ENCODE measurements at regions not wholly inside any gene's neighbourhood (a gene's known extent, or its start where the extent isn't known, plus 50 kb on each side); places are given as distances from the start of the nearest gene placed in this dataset.

DNA sequence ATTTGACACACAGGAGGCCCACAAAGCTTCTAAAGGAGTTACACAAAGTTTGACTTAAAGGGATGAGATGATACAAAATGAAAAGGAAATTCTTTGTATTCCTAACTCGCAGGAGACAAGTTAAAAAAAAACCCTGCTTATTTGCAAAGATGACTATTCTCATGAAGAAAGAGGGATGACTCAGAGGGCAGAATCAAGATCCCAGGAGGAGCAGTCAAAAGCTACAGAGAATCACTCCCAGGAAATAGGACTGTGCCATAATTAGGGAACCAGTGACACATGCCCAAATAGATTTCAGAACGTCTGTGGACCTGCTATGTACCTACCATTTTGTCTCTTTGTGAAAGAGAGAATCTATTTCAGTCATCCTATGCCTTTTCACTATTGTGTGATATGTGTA is 103.5 kb upstream of the ARRDC3 start:
- TF ChIP-seq, protein P1, sequence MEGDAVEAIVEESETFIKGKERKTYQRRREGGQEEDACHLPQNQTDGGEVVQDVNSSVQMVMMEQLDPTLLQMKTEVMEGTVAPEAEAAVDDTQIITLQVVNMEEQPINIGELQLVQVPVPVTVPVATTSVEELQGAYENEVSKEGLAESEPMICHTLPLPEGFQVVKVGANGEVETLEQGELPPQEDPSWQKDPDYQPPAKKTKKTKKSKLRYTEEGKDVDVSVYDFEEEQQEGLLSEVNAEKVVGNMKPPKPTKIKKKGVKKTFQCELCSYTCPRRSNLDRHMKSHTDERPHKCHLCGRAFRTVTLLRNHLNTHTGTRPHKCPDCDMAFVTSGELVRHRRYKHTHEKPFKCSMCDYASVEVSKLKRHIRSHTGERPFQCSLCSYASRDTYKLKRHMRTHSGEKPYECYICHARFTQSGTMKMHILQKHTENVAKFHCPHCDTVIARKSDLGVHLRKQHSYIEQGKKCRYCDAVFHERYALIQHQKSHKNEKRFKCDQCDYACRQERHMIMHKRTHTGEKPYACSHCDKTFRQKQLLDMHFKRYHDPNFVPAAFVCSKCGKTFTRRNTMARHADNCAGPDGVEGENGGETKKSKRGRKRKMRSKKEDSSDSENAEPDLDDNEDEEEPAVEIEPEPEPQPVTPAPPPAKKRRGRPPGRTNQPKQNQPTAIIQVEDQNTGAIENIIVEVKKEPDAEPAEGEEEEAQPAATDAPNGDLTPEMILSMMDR (IDR thresholded peaks at IDR 0.05), result no peak
- TF ChIP-seq IRF2 (CRISPR knock-in tag; IDR thresholded peaks at IDR 0.05; ENCODE audit: borderline replicate concordance, low read depth), result no peak
- no peak for TF ChIP-seq ZNF138 (CRISPR knock-in tag; conservative IDR thresholded peaks at IDR 0.05)
- no peak for TF ChIP-seq FOXJ3 (CRISPR knock-in tag; IDR thresholded peaks at IDR 0.05; ENCODE audit: borderline replicate concordance)
- TF ChIP-seq ZNF416 (CRISPR knock-in tag; IDR thresholded peaks at IDR 0.05), result no peak
- TF ChIP-seq, protein P2, sequence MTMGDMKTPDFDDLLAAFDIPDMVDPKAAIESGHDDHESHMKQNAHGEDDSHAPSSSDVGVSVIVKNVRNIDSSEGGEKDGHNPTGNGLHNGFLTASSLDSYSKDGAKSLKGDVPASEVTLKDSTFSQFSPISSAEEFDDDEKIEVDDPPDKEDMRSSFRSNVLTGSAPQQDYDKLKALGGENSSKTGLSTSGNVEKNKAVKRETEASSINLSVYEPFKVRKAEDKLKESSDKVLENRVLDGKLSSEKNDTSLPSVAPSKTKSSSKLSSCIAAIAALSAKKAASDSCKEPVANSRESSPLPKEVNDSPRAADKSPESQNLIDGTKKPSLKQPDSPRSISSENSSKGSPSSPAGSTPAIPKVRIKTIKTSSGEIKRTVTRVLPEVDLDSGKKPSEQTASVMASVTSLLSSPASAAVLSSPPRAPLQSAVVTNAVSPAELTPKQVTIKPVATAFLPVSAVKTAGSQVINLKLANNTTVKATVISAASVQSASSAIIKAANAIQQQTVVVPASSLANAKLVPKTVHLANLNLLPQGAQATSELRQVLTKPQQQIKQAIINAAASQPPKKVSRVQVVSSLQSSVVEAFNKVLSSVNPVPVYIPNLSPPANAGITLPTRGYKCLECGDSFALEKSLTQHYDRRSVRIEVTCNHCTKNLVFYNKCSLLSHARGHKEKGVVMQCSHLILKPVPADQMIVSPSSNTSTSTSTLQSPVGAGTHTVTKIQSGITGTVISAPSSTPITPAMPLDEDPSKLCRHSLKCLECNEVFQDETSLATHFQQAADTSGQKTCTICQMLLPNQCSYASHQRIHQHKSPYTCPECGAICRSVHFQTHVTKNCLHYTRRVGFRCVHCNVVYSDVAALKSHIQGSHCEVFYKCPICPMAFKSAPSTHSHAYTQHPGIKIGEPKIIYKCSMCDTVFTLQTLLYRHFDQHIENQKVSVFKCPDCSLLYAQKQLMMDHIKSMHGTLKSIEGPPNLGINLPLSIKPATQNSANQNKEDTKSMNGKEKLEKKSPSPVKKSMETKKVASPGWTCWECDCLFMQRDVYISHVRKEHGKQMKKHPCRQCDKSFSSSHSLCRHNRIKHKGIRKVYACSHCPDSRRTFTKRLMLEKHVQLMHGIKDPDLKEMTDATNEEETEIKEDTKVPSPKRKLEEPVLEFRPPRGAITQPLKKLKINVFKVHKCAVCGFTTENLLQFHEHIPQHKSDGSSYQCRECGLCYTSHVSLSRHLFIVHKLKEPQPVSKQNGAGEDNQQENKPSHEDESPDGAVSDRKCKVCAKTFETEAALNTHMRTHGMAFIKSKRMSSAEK (CRISPR knock-in tag; IDR thresholded peaks at IDR 0.05; ENCODE audit: borderline replicate concordance), result no peak
- TF ChIP-seq, protein P3, sequence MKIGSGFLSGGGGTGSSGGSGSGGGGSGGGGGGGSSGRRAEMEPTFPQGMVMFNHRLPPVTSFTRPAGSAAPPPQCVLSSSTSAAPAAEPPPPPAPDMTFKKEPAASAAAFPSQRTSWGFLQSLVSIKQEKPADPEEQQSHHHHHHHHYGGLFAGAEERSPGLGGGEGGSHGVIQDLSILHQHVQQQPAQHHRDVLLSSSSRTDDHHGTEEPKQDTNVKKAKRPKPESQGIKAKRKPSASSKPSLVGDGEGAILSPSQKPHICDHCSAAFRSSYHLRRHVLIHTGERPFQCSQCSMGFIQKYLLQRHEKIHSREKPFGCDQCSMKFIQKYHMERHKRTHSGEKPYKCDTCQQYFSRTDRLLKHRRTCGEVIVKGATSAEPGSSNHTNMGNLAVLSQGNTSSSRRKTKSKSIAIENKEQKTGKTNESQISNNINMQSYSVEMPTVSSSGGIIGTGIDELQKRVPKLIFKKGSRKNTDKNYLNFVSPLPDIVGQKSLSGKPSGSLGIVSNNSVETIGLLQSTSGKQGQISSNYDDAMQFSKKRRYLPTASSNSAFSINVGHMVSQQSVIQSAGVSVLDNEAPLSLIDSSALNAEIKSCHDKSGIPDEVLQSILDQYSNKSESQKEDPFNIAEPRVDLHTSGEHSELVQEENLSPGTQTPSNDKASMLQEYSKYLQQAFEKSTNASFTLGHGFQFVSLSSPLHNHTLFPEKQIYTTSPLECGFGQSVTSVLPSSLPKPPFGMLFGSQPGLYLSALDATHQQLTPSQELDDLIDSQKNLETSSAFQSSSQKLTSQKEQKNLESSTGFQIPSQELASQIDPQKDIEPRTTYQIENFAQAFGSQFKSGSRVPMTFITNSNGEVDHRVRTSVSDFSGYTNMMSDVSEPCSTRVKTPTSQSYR (CRISPR knock-in tag; IDR thresholded peaks at IDR 0.05), result no peak
